ENCODE measurements at regions not wholly inside any gene's neighbourhood (a gene's known extent, or its start where the extent isn't known, plus 50 kb on each side); places are given as distances from the start of the nearest gene placed in this dataset.

DNA sequence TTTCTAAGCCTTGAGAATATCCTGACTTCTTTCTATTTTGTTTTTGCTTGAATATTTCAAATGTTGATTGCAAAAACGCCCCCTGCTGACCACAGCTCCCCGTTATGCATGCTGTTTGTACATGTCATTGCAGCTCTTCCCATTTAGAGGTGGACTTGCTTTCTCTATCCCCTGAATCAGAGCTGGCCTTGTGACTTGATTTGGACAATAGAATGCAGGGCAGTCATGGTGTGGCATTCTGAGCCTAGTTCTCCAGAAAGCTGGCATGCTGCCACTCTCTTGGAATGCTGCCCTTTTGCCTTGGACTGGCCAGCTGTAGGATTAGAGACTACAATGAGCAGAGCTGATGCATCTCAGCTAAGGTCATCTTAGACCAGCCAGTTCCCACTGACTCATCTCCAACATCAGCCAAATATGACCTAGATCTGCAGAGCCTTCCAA is 1561.5 kb downstream of the MRPL39 start:
- peak; percentile 11 for DNase-seq

DNA sequence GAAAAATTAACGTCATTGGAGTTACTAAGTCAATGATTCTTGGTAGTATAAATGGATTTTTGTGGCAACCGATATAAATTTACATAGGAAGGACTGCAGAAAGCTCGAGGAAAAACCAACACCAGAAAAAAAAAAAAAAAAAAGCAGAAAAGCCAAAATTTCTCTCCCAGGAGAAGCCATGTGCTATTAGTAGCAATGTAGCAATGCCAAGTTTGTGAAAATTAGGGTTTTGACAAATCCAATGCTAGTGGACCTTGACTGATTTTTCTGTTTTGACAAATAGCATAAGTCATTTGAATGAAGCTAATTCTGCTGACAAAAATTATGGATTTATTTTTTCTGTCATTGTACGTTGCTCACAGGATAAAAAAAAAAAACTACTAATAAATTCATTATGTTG is 1561.9 kb downstream of the MRPL39 start:
- DNase-seq: no peak

- DNase-seq: no peak
Observed at GRCh38 chr21:24042687-24043086, 1564.6 kb downstream of the MRPL39 start.

GRCh38 chr21:24032709-24033232 is 1574.5 kb downstream of the MRPL39 start:
- DNase-seq: no peak

GRCh38 chr21:24027396-24027795 is 1579.9 kb downstream of the MRPL39 start:
- no peak for DNase-seq

DNA sequence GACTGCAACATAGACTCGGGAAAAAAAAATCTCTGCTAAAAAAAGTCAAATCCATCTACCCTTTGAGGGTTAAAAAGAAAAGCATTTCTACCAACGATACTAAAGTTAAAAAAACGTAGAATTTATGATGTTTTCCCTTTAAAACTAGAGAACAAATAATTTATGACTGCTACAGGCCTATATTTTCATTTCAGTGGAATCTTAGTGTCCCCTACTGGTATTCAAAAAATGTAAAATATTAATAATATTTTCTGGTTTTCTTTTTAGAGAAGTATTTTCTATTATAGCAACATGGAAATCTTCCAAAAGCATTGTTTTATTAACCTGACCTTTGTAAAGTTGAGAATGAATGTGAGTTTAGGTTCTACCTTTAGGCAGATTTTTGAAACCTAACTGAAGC is 1582.2 kb downstream of the MRPL39 start:
- no peak for DNase-seq

DNA sequence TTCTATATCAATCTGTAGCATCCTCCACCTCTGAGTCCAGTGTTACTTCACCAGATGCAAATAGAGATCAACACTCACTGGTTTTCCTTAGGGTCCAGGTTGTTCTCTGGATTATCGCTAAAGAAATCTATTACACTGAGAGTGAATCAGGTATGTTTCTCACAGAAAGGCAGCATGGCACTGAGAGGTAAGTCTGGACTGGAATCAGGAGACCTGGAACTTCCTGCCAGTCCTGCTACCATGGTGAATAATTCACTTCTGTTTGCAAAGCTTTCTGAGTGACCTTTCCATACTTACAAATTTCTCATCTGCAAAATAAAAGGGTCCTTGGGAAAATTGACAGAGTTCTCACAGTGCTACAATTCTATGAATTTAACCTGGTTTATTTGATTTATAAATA is 1583.3 kb downstream of the MRPL39 start:
- DNase-seq: no peak

- no peak for DNase-seq
Observed at GRCh38 chr21:24023402-24023801, 1583.9 kb downstream of the MRPL39 start.

DNA sequence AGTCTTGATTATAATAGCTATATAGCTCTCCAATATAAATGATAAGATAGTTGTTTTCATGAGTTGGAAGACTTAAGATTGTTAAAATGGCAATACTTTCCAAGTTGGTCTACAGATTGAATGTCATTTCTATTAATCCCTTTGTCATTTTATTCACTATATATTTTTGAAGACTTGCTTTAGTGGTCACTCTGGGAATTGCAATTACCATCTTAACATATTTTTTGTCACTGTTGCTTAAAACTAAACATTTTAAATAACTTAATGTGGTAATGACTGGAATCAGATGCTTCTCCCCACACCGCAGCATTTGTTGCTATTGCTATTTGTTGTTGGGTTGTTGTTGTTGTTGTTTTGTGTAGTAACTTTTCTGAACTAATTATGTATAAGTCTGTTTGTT is 1592.9 kb downstream of the MRPL39 start:
- DNase-seq: no peak

- no peak for DNase-seq
Observed at GRCh38 chr21:24011087-24011486, 1596.2 kb downstream of the MRPL39 start.

DNA sequence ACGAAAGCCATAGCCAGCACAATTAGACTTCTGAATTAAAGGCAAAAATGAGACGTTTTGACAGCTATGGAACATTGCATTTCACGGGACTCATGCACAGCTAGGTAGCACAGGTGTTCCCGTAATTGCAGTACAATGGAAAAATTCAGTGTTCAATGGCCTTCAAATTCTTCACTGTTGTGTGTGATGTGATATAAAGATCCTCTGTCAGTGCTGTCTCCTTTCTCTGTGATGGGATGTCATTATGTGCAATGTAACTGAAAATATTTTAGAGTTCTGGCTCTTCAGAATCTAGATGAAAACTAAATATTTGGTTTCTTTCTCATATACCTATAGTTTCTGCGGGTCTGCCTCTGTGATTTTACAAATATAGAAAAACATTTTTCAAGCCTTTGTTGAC is 1599.7 kb downstream of the MRPL39 start:
- DNase-seq: no peak

DNA sequence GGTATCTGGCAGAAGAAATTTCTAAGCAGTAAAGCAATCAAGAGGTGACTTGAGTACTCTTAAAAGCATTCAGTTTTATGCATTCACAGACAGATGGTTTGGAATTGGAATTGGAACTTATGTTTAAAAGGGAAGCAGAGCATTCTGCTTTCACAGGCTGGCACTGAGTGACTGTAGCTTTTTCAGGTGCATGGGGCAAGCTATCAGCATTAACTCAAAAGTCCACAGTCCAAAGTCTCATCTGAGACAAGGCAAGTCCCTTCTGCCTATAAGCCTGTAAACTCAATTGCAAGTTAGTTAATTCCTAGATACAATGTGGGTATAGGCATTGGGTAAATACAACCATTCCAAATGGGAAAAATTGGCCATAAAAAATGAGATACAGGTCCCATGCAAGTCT is 1620.3 kb downstream of the MRPL39 start:
- no peak for DNase-seq

DNA sequence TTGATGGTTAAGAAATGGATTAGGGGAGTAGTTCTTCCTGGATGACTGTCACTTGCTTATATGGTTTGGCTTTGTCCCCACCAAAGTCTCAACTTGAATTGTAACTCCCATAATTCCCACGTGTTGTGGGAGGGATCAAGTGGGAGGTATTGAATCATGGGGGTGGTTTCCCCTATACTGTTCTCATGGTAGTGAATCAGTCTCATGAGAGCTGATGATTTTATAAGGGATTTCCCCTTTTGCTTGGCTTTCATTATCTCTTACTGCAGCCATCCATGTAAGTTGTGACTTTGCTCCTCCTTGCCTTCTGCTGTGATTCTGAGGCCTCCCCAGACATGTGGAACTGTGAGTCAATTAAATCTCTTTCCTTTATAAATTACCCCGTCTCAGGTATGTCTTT is 1621.1 kb downstream of the MRPL39 start:
- DNase-seq: no peak

- DNase-seq: no peak
Observed at GRCh38 chr21:23982546-23982945, 1624.7 kb downstream of the MRPL39 start.

DNA sequence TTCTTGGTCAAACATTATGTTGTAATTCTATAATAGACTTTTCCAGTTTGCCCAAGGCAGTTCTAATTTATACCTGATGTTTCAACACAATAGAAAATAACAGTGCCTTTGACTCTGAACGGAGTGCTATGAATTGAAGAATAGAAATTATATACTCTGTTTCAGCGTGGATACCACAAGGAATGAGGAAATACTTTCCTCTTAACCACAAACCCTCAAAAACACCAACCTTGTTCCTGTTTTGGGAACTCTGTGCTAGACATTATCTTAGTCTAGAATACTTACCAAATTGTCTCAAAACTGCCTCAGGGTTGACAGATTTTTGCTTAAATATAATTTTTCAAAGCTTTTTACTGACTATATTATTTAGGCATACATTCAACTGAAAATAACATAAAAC is 1629.3 kb downstream of the MRPL39 start:
- DNase-seq: no peak

DNA sequence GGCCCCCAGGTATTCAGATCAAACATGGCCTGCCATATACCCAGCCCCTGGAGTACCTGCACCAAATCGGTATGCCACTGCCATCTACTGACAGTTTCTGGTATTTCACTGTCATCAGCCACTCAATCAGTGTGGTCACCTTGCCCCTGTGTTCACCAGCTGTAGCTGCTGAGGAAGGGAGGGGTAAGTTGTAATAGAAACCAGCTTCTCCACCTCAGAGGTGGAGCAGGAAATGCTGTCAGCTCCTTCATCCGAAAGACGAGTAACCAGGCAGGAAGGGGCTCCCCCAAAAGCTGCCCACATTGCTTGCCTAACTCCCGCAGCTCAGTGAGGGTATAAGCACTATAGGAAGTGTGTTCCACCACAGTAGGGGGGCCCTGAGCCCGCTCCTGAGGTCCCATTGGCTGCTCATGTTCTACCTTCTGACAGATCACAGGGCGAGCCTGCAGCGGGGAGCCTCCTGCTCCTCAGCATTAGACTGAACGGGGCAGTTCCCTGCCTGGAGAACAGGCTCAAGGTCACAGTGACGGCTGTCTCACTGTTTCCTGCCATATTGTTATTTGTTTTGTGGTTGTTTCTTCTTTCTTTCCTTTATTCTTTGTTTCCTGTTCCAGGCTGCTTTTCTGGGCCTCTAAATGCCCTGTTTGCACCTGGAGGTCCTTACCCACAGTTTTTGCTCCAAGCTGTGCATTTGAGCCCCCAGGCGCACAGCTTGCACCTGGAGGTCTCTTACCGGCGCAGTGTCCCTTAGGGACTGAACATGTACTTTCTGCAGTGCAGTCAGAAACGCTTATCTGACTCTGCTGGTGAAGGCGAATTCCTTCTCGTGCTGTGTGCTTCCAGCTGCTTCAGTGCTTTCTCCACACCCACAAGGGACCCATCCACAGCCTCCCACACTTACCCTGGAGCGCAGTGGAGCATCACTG is 1638.3 kb downstream of the MRPL39 start:
- peak; percentile 88 for DNase-seq

DNA sequence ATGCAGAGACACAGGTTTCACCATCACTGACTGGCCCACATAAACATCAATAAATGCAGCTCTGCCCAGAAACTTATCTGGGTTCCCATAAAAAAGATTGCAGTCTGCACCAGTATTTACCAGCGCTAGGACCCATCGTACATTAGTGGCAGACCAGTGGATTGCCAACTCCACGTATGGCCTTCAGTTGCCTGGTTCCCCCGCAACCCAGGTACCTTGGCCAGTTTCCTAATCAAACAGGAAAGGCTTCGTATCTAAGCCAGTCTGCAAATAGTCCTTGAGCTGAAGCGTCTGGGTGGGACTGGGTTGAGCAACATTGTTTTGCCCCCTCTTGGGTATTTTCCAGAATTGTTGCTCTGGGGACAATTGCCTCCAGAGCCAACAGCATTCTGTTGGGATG is 1639.3 kb downstream of the MRPL39 start:
- peak; percentile 89 for DNase-seq

- DNase-seq: peak; percentile 79
Observed at GRCh38 chr21:23963454-23963853, 1643.8 kb downstream of the MRPL39 start.

DNA sequence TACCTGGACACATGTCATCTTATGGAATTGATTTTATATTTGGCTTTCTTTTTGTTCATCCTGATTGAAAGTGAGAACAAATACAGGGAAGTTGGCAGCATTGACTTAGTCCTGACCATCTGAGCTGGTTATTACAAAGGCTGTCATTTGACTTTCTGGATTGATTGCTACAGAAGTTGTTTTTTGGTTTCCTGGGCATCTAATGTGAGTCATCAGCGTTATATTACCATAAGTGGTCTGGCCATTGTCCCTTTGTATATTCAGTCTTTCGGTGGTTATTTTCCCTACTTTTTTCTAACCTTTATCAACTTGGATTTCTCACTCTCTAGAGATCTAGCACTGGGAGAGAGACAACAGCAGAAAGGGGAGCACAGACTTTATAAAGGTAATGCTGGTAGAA is 1646.5 kb downstream of the MRPL39 start:
- no peak for DNase-seq

DNA sequence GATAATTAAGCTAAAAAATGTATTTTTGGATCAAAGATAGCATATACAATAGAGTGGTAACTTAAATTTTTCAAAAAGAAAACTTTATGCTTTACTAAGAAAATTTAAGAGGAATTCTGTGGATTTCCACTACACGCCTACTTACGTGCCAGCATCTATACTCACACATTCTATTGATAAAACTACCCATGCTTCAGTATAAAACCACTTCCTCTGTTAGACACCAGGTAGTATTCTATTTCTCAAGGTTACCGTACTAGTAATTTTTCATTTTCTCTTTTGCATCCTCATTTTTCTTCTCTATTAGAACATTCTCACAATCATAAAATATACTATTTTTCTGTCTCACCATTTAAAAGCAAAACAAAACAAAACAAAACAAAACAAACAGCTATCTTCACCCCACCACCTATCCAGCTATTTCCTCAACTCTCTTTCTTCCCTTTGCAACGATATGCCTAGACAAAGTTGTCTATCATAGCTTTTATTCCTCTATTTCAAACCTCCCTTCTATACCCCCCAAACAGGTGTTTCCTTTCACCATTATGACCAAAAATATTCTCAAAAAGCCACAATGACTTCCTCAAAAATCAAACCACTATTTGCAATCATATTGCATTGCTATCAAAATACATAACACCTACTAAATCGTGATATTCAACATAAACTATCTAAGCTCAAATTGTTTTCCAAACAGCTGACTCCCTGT is 1652.0 kb downstream of the MRPL39 start:
- DNase-seq: no peak

DNA sequence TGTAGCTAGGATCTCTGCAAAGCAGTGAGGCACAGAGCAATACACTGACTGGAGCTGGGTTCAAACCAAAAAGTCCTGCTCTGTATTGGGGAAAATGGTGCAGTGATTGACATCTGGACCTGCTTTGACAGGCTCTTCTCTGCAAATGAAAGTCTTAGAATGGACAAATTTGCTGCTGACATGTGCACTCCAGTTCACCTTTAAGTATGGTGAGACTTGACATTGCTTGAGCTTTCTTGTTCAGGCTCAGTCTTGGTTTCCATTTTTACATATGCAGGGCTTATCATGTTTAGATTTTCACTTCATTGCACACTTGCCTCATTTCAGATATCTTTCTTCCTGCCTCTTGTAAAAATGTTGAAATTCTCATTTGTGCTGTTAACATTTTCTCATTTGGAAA is 1655.0 kb downstream of the MRPL39 start:
- DNase-seq: no peak

GRCh38 chr21:23951251-23951650 is 1656.0 kb downstream of the MRPL39 start:
- no peak for DNase-seq

GRCh38 chr21:23950344-23950743 is 1656.9 kb downstream of the MRPL39 start:
- no peak for DNase-seq

GRCh38 chr21:23949493-23949892 is 1657.8 kb downstream of the MRPL39 start:
- DNase-seq: no peak

Data from NCI-H2029 treated with DMSO at 0.1 percent for 48 hours (cell line).